SK-MEL-5 (cell line): ENCODE measurements at regions not wholly inside any gene's neighbourhood (a gene's known extent, or its start where the extent isn't known, plus 50 kb on each side); places are given as distances from the start of the nearest gene placed in this dataset.
A peak's percentile ranks its signal among the peaks of the same experiment; 100 is the strongest.

Experiments used
- DNase-seq: peaks from one replicate; pipeline ENCODE4 v3.0.0-alpha.2; 2016; ENCODE audit warnings: low read depth, low spot score
- in situ Hi-C: cut with HindIII; loops from 2 replicates; pipeline ENCODE4 v1.10.0; 2016; ENCODE audit warnings: low sequenced_read_pairs, high pct_unique_total_duplicates, low pct_unique_long_range_greater_than_20kb

GRCh38 chr3:193974191-193974652 lies 161.7 kb upstream of the HES1 start:
- in situ Hi-C loops: no loop called here
- no peak for DNase-seq

GRCh38 chr3:193974671-193975535 lies 161.0 kb upstream of the HES1 start:
- in situ Hi-C loops: no loop called here
- DNase-seq: no peak

- no peak for DNase-seq
- in situ Hi-C loops: no loop called here
Measured at GRCh38 chr3:193977622-193978021, 158.3 kb upstream of the HES1 start.

GRCh38 chr3:193978030-193978429 lies 157.9 kb upstream of the HES1 start:
- no peak for DNase-seq
- in situ Hi-C loops: no loop called here

- DNase-seq: no peak
- in situ Hi-C loops: no loop called here
Measured at GRCh38 chr3:193978486-193978885, 157.5 kb upstream of the HES1 start.

- DNase-seq: no peak
- in situ Hi-C loops: no loop called here
Measured at GRCh38 chr3:193980326-193980725, 155.6 kb upstream of the HES1 start.

GRCh38 chr3:193980905-193981304 lies 155.0 kb upstream of the HES1 start:
- no peak for DNase-seq
- in situ Hi-C loops: no loop called here

- in situ Hi-C loops: no loop called here
- DNase-seq: no peak
Measured at GRCh38 chr3:193981504-193981903, 154.4 kb upstream of the HES1 start.

GRCh38 chr3:193982258-193982659 lies 153.7 kb upstream of the HES1 start:
- no peak for DNase-seq
- in situ Hi-C loops: no loop called here

GRCh38 chr3:193983846-193984818 lies 151.8 kb upstream of the HES1 start:
- no peak for DNase-seq
- in situ Hi-C loops: no loop called here

GRCh38 chr3:193984876-193985275 lies 151.1 kb upstream of the HES1 start:
- no peak for DNase-seq
- in situ Hi-C loops: no loop called here

GRCh38 chr3:193987186-193987585 lies 148.8 kb upstream of the HES1 start:
- in situ Hi-C loops: no loop called here

GRCh38 chr3:193989186-193989585 lies 146.8 kb upstream of the HES1 start:
- in situ Hi-C loops: no loop called here
- DNase-seq: no peak

More at GRCh38 chr3:193987186-193987585, 148.8 kb upstream of the HES1 start:
- peak; percentile 47 for DNase-seq

- DNase-seq: no peak
- in situ Hi-C loops: no loop called here
Measured at GRCh38 chr3:193991666-193992424, 144.1 kb upstream of the HES1 start.

- in situ Hi-C loops: no loop called here
- DNase-seq: no peak
Measured at GRCh38 chr3:193992425-193993037, 143.4 kb upstream of the HES1 start.

GRCh38 chr3:193996221-193996620 lies 139.7 kb upstream of the HES1 start:
- no peak for DNase-seq
- in situ Hi-C loops: no loop called here

GRCh38 chr3:193996641-193997089 lies 139.3 kb upstream of the HES1 start:
- in situ Hi-C loops: no loop called here
- no peak for DNase-seq
